ENCODE measurements at regions not wholly inside any gene's neighbourhood (a gene's known extent, or its start where the extent isn't known, plus 50 kb on each side); places are given as distances from the start of the nearest gene placed in this dataset.
"Not testable (repeated sequence)": the region's sequence is repeated elsewhere in the genome, so short reads cannot be mapped to it uniquely, and the experiment has no call there.

DNA sequence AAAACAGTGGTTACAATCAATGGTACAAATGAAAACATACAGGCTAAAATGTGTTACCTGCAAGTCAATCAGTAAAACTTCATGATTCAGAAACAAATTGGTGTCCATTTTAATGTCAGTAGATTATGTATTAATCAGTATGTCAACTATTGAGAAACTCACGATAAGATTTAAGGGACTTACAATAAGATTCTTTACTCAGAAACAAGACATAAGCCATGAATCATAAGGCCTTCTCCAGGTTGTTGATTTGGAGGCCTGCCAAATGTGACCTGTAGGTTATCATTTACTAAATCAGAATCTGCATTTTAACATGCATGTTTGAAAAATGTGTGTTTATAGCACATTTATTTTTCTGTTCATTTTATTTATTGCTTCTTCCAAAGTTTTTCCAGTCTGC, 623.1 kb downstream of the CCDC85A start:
- DNase-seq (ENCODE audit: low read depth): no peak

DNA sequence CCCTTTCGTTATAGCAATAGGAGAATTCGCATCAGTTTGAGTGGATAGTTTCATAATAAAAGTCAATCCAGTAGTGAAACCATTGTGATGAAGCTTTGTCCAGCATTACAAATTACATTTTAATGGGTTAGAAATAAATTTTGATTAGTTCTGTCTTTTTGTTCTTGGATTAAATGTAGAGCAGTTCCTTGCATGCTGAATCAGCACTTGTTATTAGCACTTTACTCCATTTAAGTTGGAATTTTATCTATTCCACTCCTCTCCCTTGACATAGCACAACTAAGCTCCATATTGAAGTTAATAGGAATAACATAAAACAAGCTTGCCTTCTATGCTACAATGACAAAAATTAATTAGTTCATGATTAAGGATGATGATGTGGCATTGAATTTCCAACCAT, 624.1 kb downstream of the CCDC85A start:
- DNase-seq (ENCODE audit: low read depth): no peak

DNA sequence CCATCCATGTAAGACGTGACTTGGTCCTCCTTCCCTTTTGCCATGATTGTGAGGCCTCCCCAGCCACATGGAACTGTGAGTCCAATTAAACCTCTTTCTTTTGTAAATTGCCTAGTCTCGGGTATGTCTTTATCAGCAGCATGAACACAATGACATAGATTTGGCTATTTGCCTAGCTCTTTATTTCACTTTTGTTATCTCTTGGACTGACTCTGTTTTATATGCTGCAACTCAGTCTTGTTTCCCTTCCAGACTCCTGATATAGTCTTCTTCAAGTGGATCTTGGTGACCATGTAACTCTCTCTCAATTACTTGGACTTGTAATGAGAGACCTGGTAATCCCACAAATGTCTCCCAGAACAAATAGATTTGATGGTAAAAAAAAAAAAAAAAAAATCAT, 627.6 kb downstream of the CCDC85A start:
- DNase-seq (ENCODE audit: low read depth): no peak

DNA sequence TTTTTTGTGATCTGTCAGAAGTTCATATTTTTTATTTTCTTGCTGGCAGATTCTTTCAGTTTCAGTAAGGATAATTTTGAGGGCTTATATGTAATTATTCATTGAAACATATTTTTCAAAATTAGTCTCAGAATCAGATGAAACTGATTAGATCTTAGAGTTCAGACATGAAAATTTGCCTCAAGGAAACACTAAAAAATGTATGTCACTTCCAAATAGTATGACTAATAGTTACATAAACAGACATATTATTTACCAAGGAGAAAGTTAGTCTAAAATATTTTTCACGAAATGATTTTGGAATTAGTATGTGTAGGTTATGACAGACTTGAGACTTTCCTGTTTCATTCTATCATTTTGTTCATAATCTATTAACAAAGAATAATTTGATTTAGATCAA, 628.6 kb downstream of the CCDC85A start:
- no peak for DNase-seq (ENCODE audit: low read depth)

DNA sequence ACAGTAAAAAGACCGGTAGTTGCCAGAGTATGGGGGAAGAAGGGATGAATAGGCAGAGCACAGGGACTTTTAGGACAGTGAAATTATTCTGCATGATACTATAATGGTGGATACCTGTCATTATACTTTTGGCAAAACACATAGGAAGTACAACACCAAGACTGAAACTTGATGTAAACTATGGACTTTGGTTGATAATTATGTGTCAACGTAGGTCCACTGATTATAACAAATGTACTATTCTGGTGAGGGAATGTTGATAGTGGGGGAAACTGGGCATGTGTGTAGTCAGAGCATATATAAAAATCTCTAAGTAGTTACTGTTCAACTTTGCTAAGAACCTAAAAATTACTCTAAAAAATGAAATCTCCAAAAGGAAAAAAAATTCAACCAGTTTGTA, 629.7 kb downstream of the CCDC85A start:
- no peak for DNase-seq (ENCODE audit: low read depth)

DNA sequence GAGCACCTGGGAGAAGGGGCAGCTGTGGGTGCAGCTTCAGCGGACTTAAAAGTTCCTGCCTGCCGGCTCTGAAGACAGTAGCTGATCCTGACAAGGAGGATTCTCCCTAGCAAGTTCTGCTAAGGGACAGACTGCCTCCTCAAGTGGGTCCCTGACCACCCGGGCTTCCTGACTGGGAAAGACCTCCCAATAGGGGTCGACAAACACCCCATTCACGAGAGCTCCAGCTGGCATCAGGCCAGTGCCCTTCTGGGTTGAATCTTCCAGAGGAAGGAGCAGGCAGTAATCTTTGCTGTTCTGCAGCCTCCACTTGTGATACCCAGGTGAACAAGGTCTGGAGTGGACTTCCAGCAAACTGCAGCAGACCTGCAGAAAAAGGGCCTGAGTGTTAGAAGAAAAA, 632.9 kb downstream of the CCDC85A start:
- DNase-seq (ENCODE audit: low read depth): no peak

DNA sequence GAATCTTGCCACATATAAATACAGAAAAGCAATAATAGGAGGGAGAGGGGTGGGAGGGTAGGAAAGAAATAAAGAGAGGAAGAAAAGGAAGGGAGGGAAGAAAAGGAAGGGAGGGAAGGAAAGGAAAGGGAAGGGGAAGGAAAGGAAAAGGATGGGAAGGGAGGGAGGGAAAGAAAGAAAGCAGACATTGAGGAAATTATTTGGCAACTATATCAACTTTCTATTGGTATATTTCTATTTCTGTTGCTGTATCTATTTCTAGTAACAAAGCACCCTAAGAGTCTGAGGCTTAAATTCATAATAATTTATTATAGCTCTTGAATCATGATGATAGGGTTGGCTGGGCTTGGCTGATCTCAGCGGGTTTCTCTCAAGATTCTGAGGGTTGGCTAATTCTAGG, 648.0 kb downstream of the CCDC85A start:
- DNase-seq (ENCODE audit: low read depth): no peak

DNA sequence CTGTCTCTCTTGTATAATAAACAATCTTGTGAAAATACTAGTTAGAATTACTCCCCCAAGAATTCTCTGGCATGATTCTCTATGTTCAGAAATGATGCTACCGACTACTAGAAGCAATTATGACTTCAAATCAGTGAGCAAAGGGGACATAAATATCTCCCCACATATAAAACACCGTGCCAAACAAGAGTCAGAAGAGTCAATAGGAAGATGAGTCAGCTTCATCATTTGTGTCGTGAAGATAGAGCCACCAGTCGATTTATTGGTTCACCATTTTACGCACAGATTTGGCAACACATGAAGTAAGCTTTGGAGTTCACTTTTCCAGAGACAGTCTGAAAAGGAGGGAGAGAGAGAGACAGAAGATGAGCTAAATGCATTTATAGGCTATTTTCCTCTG, 650.9 kb downstream of the CCDC85A start:
- DNase-seq (ENCODE audit: low read depth): no peak

DNA sequence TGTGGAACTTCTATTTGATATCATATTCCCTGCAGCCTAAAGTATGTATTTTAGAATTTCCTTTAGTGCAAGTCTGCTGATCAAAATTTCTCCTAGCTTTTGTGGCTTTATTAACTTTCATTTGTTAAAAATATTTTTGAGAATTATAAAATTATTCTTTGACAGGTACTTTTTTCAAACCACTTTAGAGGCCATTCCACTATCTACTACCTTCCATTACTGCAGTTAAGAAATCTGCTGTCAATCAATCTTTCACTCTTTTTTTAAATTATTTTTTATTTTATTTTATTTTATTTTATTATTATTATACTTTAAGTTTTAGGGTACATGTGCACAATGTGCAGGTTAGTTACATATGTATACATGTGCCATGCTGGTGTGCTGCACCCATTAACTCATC, 656.2 kb downstream of the CCDC85A start:
- DNase-seq (ENCODE audit: low read depth): not testable (repeated sequence)

DNA sequence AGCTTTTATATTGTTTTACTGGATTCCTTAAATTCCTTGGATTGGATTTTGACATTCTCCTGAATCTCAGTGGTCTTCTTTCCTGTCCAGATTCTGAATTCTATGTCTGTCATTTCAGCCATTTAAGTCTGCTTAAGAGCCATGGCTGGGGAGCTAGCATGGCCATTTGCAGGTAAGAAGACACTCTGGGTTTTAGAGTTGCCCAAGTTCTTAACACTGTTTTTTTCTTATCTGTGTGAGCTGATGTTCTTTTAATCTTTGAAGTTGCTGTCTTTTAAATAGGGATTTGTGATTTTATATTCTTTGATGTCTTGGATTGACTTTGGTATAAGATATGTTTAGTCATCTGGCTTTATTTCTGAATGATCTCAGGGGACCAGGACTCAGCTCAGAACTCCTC, 677.2 kb downstream of the CCDC85A start:
- no peak for DNase-seq (ENCODE audit: low read depth)

DNA sequence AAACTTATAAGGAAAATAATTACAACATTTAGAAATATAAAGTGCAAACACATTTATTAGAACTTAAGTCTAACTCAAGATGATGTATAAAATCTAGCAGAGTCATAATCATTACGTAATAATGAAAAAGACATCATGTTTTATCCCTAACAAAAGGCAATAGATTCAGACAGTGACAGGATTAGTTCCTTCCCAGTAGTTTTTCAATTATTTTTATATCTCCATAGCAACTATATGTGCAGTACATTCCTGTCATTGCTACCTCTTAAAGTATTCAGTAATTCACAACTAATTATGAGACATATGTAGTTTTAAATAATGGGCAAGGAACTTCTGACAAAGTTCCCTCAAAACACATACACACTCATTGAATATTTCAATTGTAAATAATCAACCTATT, 687.9 kb downstream of the CCDC85A start:
- DNase-seq (ENCODE audit: low read depth): no peak

DNA sequence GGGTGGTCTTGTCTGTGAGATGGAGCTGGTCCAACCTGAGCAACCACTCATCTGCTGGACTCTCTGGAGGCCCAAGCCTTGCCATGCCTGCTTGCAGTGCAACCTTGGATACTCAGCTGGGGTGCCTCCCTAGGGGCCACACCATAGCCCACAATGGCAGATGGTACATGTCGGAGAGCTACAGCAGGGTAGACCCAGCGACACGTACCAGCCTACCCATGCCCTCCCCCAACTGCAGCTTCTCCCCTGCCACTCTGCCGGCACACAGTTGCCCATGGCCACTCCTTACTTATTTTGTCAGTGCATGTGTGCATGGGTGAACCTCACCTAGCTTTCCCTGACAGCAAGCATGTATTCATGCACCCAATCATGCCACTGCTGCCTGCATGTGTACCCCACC, 690.9 kb downstream of the CCDC85A start:
- no peak for DNase-seq (ENCODE audit: low read depth)

DNA sequence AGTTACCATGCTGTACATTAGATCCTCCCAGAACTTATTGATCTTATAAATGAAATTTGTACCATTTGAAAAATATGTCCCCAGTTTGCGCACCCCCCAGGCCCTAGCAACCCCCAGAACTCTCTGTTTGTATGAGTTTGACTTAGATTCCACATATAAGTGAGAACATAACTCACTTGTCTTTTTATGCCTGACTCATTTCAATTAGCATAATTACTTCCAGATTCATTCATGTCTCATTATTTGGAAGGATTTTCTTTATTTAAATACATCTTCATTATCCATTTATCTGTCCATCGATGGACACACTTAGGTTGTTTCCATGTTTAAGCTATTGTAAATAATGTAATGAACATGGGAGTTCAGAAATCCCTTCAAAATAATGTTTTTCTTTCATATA, 705.9 kb downstream of the CCDC85A start:
- no peak for DNase-seq (ENCODE audit: low read depth)

DNA sequence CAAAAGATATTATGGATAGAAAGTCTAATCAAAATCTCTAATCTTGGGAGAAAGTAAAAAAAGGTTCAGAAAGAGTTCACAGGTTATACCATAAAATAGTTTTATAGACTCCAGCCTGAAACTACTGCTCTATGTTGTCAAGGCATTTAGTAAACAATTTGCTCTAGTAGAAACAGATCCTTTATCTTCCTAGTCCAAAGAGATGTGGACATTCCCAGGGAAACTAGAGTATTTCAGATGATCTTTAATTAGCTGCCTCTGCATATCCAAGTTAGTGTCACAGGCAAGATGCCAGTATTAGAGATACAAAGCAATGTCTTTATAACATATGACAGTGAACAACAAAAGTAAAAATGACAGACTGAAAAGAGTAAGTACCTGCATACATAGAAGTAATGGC, 708.6 kb downstream of the CCDC85A start:
- no peak for DNase-seq (ENCODE audit: low read depth)

DNA sequence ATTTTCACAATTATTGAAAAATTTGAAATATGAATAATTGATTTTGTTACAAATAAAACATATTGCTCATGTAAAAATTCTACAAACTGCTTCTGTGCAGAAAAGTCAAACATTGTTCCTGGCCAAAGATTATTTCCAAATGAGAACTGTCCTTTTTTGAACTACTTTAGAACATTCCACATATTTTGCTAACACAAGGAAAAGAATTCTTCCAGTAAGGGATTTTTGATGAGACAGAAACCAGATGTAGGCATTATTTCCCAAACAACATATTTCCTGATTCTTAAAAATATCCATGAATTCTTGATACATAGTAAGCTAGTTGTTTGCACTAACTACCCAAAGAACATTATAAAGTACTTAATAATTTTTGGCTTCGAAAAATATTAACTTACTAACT, 715.2 kb downstream of the CCDC85A start:
- no peak for DNase-seq (ENCODE audit: low read depth)

DNA sequence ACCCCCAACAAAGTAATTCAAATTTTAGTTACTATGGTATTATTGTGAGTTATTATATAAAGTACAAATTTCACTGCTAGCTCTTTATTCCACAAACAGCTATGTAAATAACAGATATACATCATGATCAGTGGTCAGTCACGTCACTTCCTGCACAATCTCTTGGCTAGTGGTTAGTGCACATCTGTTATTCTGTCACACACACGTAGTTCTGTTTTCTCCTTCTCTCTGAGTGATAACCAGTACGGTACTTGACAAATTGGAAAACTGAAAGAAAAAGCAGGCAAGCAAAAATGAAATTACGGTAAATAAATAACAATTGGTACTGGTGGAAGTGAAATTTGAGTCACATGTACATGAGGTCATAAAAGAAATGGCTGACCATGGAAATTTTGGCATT, 728.7 kb downstream of the CCDC85A start:
- DNase-seq (ENCODE audit: low read depth): no peak

DNA sequence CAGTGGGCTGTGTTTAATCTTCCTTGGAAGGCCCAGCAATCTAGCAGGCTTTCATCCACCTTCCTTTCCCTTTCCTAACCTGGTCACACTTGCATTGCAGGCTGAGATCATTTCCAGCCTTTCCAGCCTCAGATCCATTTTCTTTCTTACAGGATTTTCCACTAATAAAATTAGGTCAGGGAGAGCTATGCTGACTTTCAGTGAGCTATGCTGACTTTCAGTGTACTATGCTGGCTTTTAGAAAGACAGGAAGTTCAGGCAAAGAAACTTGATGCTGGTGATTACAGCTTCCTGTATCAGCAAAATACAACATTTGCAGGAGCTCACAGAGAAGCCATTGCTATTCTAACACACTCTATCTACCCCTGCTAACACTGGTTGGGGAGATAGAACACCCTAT, 735.0 kb downstream of the CCDC85A start:
- no peak for DNase-seq (ENCODE audit: low read depth)

DNA sequence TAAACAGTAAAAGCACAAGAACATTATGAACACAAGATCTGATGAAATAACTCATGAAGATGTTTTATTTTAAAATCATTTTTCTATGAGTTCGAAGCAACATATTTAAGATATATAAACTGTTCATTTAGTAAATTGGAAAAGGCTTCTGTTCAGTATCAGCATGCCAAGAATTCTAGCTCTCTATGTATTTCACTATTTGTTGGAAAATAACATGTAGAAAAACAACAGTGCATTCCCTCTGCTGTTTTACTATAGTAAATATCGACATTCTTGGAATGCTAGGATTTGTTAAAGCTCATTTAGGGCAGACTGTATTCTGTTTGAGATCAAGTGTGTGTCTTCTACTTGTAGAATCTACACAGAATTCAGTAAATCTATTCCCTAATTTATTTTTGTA, 750.2 kb downstream of the CCDC85A start:
- no peak for DNase-seq (ENCODE audit: low read depth)

DNA sequence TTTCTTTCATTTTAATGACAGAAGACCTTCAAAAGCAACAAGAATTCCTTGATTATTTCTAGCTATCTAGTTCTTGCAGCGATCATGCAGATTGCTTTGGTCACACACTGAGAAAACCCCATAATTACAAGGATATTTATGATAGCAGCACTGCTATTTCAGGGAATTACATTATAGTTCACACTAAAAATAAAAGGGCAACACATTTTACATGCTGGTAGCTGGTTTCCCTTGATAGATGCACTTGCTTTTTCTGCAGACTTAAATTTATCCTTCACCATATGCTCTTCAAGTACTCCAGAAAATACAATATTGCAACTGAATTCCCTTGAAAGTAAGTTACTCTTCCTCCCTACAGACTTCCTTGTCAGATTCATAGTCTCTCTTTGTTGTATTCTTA, 751.1 kb downstream of the CCDC85A start:
- no peak for DNase-seq (ENCODE audit: low read depth)

DNA sequence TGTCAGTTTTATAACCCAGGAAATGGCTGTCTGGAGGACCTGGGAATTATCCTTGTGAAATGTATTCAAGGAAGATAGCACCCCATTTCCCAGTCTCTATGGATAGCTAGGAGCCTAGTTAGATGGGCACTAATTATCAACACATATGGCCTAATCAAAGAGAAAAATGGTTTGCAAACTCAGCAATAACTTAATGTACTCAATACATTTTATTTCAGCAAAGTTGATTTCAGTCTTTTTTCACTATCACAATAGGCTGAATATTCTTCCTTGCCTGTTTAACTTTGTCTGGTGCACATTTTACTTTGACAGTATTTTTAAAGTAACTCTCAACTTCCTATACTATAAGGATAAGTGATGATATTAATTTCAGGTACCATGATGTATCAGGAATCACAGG, 756.3 kb downstream of the CCDC85A start:
- DNase-seq (ENCODE audit: low read depth): no peak

DNA sequence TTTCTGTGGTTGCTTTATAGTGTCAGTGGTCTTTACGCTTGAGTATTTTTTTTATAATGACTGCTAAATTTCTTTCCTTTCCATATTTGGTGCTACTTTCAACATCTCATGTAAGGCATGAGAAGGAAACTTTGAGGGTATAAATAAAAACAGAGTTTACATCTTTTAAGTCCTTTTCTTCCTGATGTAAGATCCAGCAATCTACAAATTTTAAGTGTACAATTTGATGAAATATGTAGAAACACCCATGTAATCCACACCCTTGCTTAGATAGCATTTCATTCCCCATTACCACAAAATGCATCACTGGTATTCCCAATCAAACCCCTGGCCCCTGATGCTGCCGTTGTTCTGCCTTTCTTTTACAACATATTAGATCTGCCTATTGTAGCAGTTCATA, 769.1 kb downstream of the CCDC85A start:
- no peak for DNase-seq (ENCODE audit: low read depth)

DNA sequence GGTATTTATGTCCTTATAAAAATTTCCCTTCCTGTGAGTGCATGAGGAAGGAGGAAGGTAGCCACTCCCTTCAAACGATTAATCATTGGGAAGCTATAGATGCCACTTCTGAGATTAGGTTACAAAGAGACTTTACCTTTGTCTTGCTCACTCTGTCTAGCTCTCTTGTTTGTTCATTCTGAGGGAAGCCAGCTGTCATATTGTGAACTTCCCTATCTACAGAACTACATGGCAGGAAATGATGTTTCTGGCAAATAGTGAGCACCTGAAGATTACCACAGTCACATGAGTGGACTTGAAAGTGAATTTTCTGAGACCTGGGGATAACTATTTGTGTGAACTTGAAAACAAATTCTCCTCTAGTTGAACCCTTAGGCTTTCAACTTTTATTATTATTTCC, 776.8 kb downstream of the CCDC85A start:
- no peak for DNase-seq (ENCODE audit: low read depth)

DNA sequence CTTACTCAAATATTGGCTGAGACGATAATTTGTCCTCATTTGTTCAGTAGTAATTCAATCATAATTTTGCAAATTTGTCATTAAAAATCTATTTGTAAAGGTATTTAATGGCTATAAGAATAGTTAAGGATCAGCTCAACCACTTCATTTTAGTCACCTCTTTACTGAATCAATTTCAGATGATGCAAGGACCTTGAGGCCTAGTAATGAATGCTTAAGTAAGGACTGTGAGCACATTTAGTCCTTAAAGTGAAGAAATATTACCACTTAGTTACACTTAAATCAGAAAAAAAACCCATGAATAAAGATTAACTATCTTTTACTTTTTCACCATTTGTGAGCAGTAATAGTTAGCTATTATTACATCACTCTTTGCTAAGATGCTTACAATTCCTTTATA, 778.9 kb downstream of the CCDC85A start:
- DNase-seq (ENCODE audit: low read depth): no peak

DNA sequence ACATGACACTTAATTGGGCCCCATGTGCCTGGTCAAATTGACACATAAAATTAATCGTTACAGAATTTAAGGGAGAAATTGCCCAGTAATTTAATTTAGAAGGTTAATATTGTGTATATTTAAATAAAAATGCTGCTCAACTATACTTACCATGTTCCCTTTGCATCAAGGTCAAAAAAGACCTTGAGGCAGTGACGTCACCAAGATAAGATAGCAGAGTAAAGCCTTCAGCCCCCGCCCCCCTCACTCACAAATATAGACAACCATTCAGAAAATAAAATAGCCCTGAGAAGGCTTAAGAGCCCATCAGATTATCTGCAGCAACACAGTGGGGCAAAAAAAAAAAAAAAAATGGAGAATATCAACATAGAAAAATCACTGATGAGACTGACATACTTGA, 785.7 kb downstream of the CCDC85A start:
- DNase-seq (ENCODE audit: low read depth): no peak

DNA sequence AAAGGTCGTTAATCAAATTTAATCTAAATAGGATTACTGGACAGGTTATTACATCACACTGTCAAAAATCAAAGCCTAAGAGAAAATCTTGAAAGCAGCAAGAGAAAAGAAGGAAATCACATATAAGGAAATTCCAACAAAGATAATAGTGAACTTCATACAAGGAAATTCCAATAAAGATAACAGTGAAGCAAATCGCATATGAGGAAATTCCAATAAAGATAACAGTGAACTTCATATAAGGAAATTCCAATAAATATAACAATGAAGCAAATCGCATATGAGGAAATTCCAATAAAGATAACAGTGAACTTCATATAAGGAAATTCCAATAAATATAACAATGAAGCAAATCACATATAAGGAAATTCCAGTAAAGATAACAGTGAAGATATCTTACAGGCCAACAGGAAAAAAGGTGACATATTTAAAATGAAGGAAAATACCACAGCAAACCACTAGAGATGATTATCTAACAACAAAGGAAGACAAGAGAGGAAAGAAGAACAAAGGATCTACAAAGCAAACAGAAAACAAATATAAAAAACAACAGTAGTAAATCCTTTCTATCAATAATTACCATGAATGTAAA, 787.7 kb downstream of the CCDC85A start:
- no peak for DNase-seq (ENCODE audit: low read depth)

Measured in activated T-helper 1 cell treated with Interleukin-2 at 50 U/mL for 16 hours (primary cell).